ENCODE measurements at regions not wholly inside any gene's neighbourhood (a gene's known extent, or its start where the extent isn't known, plus 50 kb on each side); places are given as distances from the start of the nearest gene placed in this dataset.

GRCh38 chr5:103456476-103456875 lies 106.1 kb downstream of the NUDT12 start:
- H3K4me3 ChIP-seq, result no peak overlapping the region
- no peak for DNase-seq
- 94 to 95% methylated on average over 2 of the region's 2 CpGs for WGBS, 2 donors
- H3K27me3 ChIP-seq, result no peaks in the 10 kb centered on the region
- H3K27ac ChIP-seq, result no peak overlapping the region
- intact Hi-C loops (cut with DNase I), result no loop called here
- H3K9me3 ChIP-seq, result no peaks in the 10 kb centered on the region
- H3K4me1 ChIP-seq, result no peaks in the 10 kb centered on the region
- no peak for ATAC-seq
- H3K36me3 ChIP-seq (replicated peaks in 1 of 2; ENCODE audit: insufficient read depth in 1 of 2, low read depth in 2 of 2), result no peaks in the 10 kb centered on the region
- no peak for TF ChIP-seq CTCF (IDR thresholded peaks at IDR 0.05)
- TF ChIP-seq POLR2A (IDR thresholded peaks at IDR 0.05), result no peak

GRCh38 chr5:103455796-103456195 lies 106.8 kb downstream of the NUDT12 start:
- no peaks in the 10 kb centered on the region for H3K27me3 ChIP-seq
- intact Hi-C loops (cut with DNase I), result no loop called here
- H3K9me3 ChIP-seq, result no peaks in the 10 kb centered on the region
- TF ChIP-seq POLR2A (IDR thresholded peaks at IDR 0.05), result no peak
- TF ChIP-seq CTCF (IDR thresholded peaks at IDR 0.05), result no peak
- no peaks in the 10 kb centered on the region for H3K36me3 ChIP-seq (replicated peaks in 1 of 2; ENCODE audit: insufficient read depth in 1 of 2, low read depth in 2 of 2)
- no peak overlapping the region for H3K4me3 ChIP-seq
- DNase-seq (no peak), ATAC-seq (no peak)
- H3K4me1 ChIP-seq, result no peaks in the 10 kb centered on the region
- H3K27ac ChIP-seq, result no peak overlapping the region
- 86 to 93% methylated on average over 2 of the region's 2 CpGs for WGBS, 2 donors

GRCh38 chr5:103454770-103455169 lies 107.8 kb downstream of the NUDT12 start:
- TF ChIP-seq CTCF (IDR thresholded peaks at IDR 0.05) (no peak), POLR2A (IDR thresholded peaks at IDR 0.05) (no peak)
- Histone ChIP-seq H3K4me3 (no peak overlapping the region), H3K27me3 (no peaks in the 10 kb centered on the region), H3K27ac (no peak overlapping the region), H3K36me3 (replicated peaks in 1 of 2; ENCODE audit: insufficient read depth in 1 of 2, low read depth in 2 of 2) (no peaks in the 10 kb centered on the region), H3K9me3 (peaks cover 0 to 4% (median 0%) of the 10 kb centered on the region in 3 donors), H3K4me1 (no peaks in the 10 kb centered on the region)
- DNase-seq (no peak), ATAC-seq (no peak)
- intact Hi-C loops (cut with DNase I), result no loop called here
- 52 to 66% methylated on average over 2 of the region's 2 CpGs for WGBS, 2 donors

- H3K4me3 ChIP-seq, result no peak overlapping the region
- no peaks in the 10 kb centered on the region for H3K4me1 ChIP-seq
- intact Hi-C loops (cut with DNase I), result no loop called here
- WGBS, 2 donors, result 29 to 35% methylated on average over 1 of the region's 1 CpG
- H3K27me3 ChIP-seq, result no peaks in the 10 kb centered on the region
- DNase-seq (no peak), ATAC-seq (no peak)
- no peak overlapping the region for H3K27ac ChIP-seq
- H3K9me3 ChIP-seq, result peaks cover 0 to 4% (median 0%) of the 10 kb centered on the region in 3 donors
- TF ChIP-seq POLR2A (IDR thresholded peaks at IDR 0.05), result no peak
- no peak for TF ChIP-seq CTCF (IDR thresholded peaks at IDR 0.05)
- no peaks in the 10 kb centered on the region for H3K36me3 ChIP-seq (replicated peaks in 1 of 2; ENCODE audit: insufficient read depth in 1 of 2, low read depth in 2 of 2)
These were observed 109.9 kb downstream of the NUDT12 start for GRCh38 chr5:103452666-103453065.

- no peak for ATAC-seq
- Histone ChIP-seq H3K4me1 (no peaks in the 10 kb centered on the region), H3K9me3 (peaks cover 0 to 4% (median 0%) of the 10 kb centered on the region in 3 donors), H3K27ac (no peak overlapping the region), H3K4me3 (no peak overlapping the region), H3K36me3 (replicated peaks in 1 of 2; ENCODE audit: insufficient read depth in 1 of 2, low read depth in 2 of 2) (no peaks in the 10 kb centered on the region), H3K27me3 (no peaks in the 10 kb centered on the region)
- TF ChIP-seq CTCF (IDR thresholded peaks at IDR 0.05) (no peak), POLR2A (IDR thresholded peaks at IDR 0.05) (no peak)
- 40 to 56% methylated on average over 4 of the region's 4 CpGs for WGBS, 2 donors
- intact Hi-C loops (cut with DNase I), result no loop called here
- no peak for DNase-seq
These were observed 110.5 kb downstream of the NUDT12 start for GRCh38 chr5:103452089-103452488.
